ENCODE measurements at regions not wholly inside any gene's neighbourhood (a gene's known extent, or its start where the extent isn't known, plus 50 kb on each side); places are given as distances from the start of the nearest gene placed in this dataset.

- TF ChIP-seq CTCF (IDR thresholded peaks at IDR 0.05) (no peak), EP300 (IDR thresholded peaks at IDR 0.05) (no peak), POLR2A (IDR thresholded peaks at IDR 0.05; ENCODE audit: low read depth) (no peak), POLR2AphosphoS5 (IDR thresholded peaks at IDR 0.05) (no peak)
Measured at GRCh38 chr20:57795977-57796560, 86.3 kb upstream of the PMEPA1 start.
